ENCODE measurements at regions not wholly inside any gene's neighbourhood (a gene's known extent, or its start where the extent isn't known, plus 50 kb on each side); places are given as distances from the start of the nearest gene placed in this dataset.

- TF ChIP-seq TFE3 (CRISPR knock-in tag; IDR thresholded peaks at IDR 0.05), result no peak
- no peak for TF ChIP-seq SIN3B (IDR thresholded peaks at IDR 0.05; ENCODE audit: low read length)
- TF ChIP-seq ZNF354B (CRISPR knock-in tag; IDR thresholded peaks at IDR 0.05), result no peak
- TF ChIP-seq TBX3 (IDR thresholded peaks at IDR 0.05; ENCODE audit: borderline replicate concordance), result no peak
- no peak for TF ChIP-seq FOSL2 (CRISPR knock-in tag; IDR thresholded peaks at IDR 0.05)
Observed at GRCh38 chr6:79422666-79423065, 114.6 kb downstream of the LCA5 start (continued).

- H3K4me1 ChIP-seq (ENCODE audit: insufficient read depth, low read length), result no peaks in the 10 kb centered on the region
- H3K27me3 ChIP-seq (ENCODE audit: control insufficient read depth in 1 of 2, insufficient read depth in 2 of 2, low read length in 2 of 2), result no peaks in the 10 kb centered on the region
- no peak overlapping the region for H2AFZ ChIP-seq (ENCODE audit: low read length)
- H3K9me3 ChIP-seq (ENCODE audit: low read length), result no peaks in the 10 kb centered on the region
- FAIRE-seq (no peak), ATAC-seq (no peak), DNase-seq (ENCODE audit: low spot score) (no peak)
- H4K20me1 ChIP-seq (ENCODE audit: insufficient read depth, low read length), result no peaks in the 10 kb centered on the region
- H3K9ac ChIP-seq (ENCODE audit: insufficient read depth, low read depth, low read length), result no peak overlapping the region
- in situ Hi-C loops (cut with HindIII; ENCODE audit: extremely low pct_ligation_motif_present, low pct_unique_long_range_greater_than_20kb) (no loop called here), intact Hi-C loops (cut with micrococcal nuclease; ENCODE audit: unreplicated experiment) (no loop called here)
- TF ChIP-seq POLR2AphosphoS5 (IDR thresholded peaks at IDR 0.05; ENCODE audit: low read depth, low read length), result no peak
- no peak for TF ChIP-seq ZNF296 (CRISPR knock-in tag; conservative IDR thresholded peaks at IDR 0.05)
- TF ChIP-seq, protein P1, sequence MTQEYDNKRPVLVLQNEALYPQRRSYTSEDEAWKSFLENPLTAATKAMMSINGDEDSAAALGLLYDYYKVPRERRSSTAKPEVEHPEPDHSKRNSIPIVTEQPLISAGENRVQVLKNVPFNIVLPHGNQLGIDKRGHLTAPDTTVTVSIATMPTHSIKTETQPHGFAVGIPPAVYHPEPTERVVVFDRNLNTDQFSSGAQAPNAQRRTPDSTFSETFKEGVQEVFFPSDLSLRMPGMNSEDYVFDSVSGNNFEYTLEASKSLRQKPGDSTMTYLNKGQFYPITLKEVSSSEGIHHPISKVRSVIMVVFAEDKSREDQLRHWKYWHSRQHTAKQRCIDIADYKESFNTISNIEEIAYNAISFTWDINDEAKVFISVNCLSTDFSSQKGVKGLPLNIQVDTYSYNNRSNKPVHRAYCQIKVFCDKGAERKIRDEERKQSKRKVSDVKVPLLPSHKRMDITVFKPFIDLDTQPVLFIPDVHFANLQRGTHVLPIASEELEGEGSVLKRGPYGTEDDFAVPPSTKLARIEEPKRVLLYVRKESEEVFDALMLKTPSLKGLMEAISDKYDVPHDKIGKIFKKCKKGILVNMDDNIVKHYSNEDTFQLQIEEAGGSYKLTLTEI (CRISPR knock-in tag; conservative IDR thresholded peaks at IDR 0.05), result no peak
- no peak for TF ChIP-seq ZNF124 (CRISPR knock-in tag; IDR thresholded peaks at IDR 0.05)
- TF ChIP-seq ZNF687 (CRISPR knock-in tag; IDR thresholded peaks at IDR 0.05), result no peak
- no peaks in the 10 kb centered on the region for H3K36me3 ChIP-seq (replicated peaks in 1 of 2; ENCODE audit: control insufficient read depth in 1 of 2, insufficient read depth in 2 of 2, low read length in 2 of 2)
- no TSS peak for BruUV-seq (replicated peaks)
- no peak overlapping the region for H3K4me2 ChIP-seq (ENCODE audit: low read depth, low read length)
- H3K4me3 ChIP-seq (replicated peaks in 1 of 3; ENCODE audit: insufficient read depth in 1 of 3, low read depth in 2 of 3, low read length in 3 of 3), result no peak overlapping the region
- ChIA-PET CTCF (ENCODE audit: low intra/inter-chr PET ratio, low total read pairs) (no interaction called here), POLR2A (no interaction called here)
- H3K27ac ChIP-seq (ENCODE audit: extremely low read length, insufficient read depth, low read length), result no peak overlapping the region
- H3K79me2 ChIP-seq (ENCODE audit: insufficient read depth, low read length), result no peaks in the 10 kb centered on the region
- WGBS (ENCODE audit: low lambda C conversion rate), result 15% methylated on average over 5 of the region's 5 CpGs
Observed at GRCh38 chr6:79421707-79422484, 115.3 kb downstream of the LCA5 start.

All from HepG2 (cell line).